ENCODE measurements at regions not wholly inside any gene's neighbourhood (a gene's known extent, or its start where the extent isn't known, plus 50 kb on each side); places are given as distances from the start of the nearest gene placed in this dataset.

DNA sequence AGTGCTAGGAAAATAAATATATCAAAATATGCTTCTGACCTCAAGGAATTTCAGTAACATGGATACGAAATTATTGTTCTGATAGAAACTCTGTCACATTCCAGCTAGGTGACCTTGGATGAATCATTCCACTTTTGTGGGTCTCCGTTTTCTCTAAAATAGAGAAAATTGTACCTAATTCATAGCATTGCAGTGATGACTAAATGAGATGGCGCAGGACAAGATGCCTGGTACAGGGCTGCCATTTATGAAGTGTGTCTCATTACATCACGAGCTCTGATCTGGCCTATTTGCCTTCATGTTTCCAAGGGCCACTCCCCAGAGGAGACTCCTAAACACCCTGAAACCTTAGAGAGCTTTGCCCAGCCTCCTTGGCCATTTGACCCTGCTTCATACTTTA lies 480.0 kb upstream of the USP24 start:
- TF ChIP-seq POLR2A (IDR thresholded peaks at IDR 0.05): no peak
- TF ChIP-seq, protein P1, sequence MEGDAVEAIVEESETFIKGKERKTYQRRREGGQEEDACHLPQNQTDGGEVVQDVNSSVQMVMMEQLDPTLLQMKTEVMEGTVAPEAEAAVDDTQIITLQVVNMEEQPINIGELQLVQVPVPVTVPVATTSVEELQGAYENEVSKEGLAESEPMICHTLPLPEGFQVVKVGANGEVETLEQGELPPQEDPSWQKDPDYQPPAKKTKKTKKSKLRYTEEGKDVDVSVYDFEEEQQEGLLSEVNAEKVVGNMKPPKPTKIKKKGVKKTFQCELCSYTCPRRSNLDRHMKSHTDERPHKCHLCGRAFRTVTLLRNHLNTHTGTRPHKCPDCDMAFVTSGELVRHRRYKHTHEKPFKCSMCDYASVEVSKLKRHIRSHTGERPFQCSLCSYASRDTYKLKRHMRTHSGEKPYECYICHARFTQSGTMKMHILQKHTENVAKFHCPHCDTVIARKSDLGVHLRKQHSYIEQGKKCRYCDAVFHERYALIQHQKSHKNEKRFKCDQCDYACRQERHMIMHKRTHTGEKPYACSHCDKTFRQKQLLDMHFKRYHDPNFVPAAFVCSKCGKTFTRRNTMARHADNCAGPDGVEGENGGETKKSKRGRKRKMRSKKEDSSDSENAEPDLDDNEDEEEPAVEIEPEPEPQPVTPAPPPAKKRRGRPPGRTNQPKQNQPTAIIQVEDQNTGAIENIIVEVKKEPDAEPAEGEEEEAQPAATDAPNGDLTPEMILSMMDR (IDR thresholded peaks at IDR 0.05): no peak
- TF ChIP-seq POLR2AphosphoS5 (IDR thresholded peaks at IDR 0.05): no peak

Measured in prostate gland (tissue), 2 donors.